Caco-2 (cell line): ENCODE measurements at regions not wholly inside any gene's neighbourhood (a gene's known extent, or its start where the extent isn't known, plus 50 kb on each side); places are given as distances from the start of the nearest gene placed in this dataset.

Experiments used
- BruUV-seq: library from RNA; stranded (reverse); fragments of 400-500 nt; replicated peaks from 2 replicates; lab custom pipeline; 2021; lab: Mats Ljungman, UMichigan
- CTCF ChIA-PET: fragments of 300-600 bp; sonication (Branson Sonifier 250); formaldehyde crosslinking; loops from one replicate; lab custom pipeline; 2022; ENCODE audit warnings: antibody characterized with exemption; lab: Charles Lee
- POLR2A ChIA-PET: fragments of 300-600 bp; sonication (Branson Sonifier 250); formaldehyde crosslinking; loops from one replicate; lab custom pipeline; 2022; ENCODE audit warnings: antibody characterized with exemption; lab: Charles Lee
- DNase-seq, 2 experiments: peaks; one replicate each; pipeline versions ENCODE4 v3.0.0 to v3.0.0-alpha.2; 2020 to 2022
- H3K27me3 ChIP-seq: replicated peaks from 2 replicates; pipeline ENCODE4 v1.6.0; 2011; ENCODE audit warnings: low read length; ENCODE audit not compliant: control insufficient read depth, insufficient read depth
- H3K36me3 ChIP-seq: 2 replicates; pipeline ENCODE4 v1.5.1; 2011; ENCODE audit warnings: low read length; ENCODE audit not compliant: control insufficient read depth, insufficient read depth
- H3K4me1 ChIP-seq: fragments of 250-450 bp; sonication (Bioruptor Pico); 2 replicates; pipeline ENCODE4 v1.5.1; 2020; ENCODE audit warnings: mild to moderate bottlenecking
- H3K4me3 ChIP-seq: 2 replicates; pipeline ENCODE4 v1.5.1; 2011; ENCODE audit warnings: low read depth, mild to moderate bottlenecking, control low read depth, low read length
- H3K9me3 ChIP-seq: fragments of 250-450 bp; sonication (Bioruptor Pico); 2 replicates; pipeline ENCODE4 v1.5.1; 2020; ENCODE audit warnings: mild to moderate bottlenecking, moderate library complexity
- H3K27ac Mint-ChIP-seq: one replicate; pipeline ENCODE4 v1.8.0; 2022; ENCODE audit warnings: mixed read lengths; ENCODE audit not compliant: unreplicated experiment
- H3K27me3 Mint-ChIP-seq: one replicate; pipeline ENCODE4 v1.8.0; 2022; ENCODE audit warnings: mixed read lengths; ENCODE audit not compliant: insufficient read depth, unreplicated experiment
- H3K36me3 Mint-ChIP-seq: one replicate; pipeline ENCODE4 v1.8.0; 2022; ENCODE audit warnings: mild to moderate bottlenecking, mixed read lengths; ENCODE audit not compliant: insufficient read depth, unreplicated experiment
- H3K4me1 Mint-ChIP-seq: one replicate; pipeline ENCODE4 v1.8.0; 2022; ENCODE audit warnings: low read depth, mixed read lengths; ENCODE audit not compliant: unreplicated experiment
- H3K4me3 Mint-ChIP-seq: one replicate; pipeline ENCODE4 v1.8.0; 2022; ENCODE audit warnings: mild to moderate bottlenecking, moderate library complexity, mixed read lengths; ENCODE audit not compliant: unreplicated experiment
- H3K9me3 Mint-ChIP-seq: one replicate; pipeline ENCODE4 v1.8.0; 2022; ENCODE audit warnings: mixed read lengths; ENCODE audit not compliant: unreplicated experiment
- intact Hi-C: fragments of 100-400 bp; cut with micrococcal nuclease; formaldehyde crosslinking; loops from one replicate; pipeline ENCODE4 v1.10.0; 2022; ENCODE audit not compliant: unreplicated experiment
- TF ChIP-seq, protein P1 (sequence below), 2 experiments: fragments of 200-600 bp in 1 of 2; IDR thresholded peaks; 1 replicate in 1 of 2; 2 replicates in 1 of 2; pipeline versions ENCODE4 v1.5.1 to v1.8.0; 2011 to 2022; ENCODE audit warnings: antibody characterized with exemption in 1 of 2, control low read depth in 1 of 2, inconsistent platforms in 1 of 2, low read depth in 1 of 2, low read length in 1 of 2, mild to moderate bottlenecking in 1 of 2, moderate library complexity in 1 of 2; ENCODE audit not compliant: insufficient read depth in 1 of 2, severe bottlenecking in 1 of 2, unreplicated experiment in 1 of 2

DNA sequence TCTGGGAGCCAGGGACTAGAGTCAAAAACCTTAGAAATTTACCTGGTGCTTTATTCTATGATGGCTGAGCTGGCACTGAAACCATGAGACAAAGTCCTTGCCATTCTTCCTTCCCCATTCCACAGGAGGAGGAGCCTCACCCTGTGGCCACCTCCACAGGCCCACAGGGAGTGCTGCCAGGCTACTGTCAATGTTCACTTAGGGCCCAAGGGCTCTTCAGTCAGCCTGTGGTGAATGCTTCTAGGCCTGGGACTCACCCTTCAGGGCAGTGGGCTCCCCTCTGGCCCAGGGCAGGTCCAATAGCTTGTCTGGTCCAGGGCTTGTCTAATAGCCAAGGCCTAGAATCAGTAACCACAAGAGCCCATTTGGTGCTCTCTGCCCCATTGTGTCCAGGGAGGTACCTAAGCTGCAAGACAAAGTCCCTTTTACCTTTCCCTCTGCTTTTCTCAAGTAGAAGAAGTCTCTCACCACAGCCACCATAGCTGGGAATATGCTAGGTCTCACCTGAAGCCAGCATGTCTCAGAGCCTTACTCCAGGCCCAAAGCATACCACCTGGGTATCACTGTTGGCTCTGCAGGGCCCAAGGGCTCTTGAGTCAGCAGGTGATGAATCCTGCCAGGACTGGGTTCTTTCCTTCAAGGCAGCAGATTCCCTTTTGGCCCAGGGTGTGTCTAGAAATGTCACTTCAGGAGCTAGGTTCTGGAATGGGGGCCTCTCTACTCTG, 61.8 kb upstream of the CHRNB4 start:
- no peaks in the 10 kb centered on the region for H3K36me3 Mint-ChIP-seq
- TF ChIP-seq, protein P1, sequence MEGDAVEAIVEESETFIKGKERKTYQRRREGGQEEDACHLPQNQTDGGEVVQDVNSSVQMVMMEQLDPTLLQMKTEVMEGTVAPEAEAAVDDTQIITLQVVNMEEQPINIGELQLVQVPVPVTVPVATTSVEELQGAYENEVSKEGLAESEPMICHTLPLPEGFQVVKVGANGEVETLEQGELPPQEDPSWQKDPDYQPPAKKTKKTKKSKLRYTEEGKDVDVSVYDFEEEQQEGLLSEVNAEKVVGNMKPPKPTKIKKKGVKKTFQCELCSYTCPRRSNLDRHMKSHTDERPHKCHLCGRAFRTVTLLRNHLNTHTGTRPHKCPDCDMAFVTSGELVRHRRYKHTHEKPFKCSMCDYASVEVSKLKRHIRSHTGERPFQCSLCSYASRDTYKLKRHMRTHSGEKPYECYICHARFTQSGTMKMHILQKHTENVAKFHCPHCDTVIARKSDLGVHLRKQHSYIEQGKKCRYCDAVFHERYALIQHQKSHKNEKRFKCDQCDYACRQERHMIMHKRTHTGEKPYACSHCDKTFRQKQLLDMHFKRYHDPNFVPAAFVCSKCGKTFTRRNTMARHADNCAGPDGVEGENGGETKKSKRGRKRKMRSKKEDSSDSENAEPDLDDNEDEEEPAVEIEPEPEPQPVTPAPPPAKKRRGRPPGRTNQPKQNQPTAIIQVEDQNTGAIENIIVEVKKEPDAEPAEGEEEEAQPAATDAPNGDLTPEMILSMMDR (IDR thresholded peaks at IDR 0.05; ENCODE audit: insufficient read depth in 1 of 2, low read depth in 1 of 2, low read length in 1 of 2, severe bottlenecking in 1 of 2, unreplicated experiment in 1 of 2), result no peak

DNA sequence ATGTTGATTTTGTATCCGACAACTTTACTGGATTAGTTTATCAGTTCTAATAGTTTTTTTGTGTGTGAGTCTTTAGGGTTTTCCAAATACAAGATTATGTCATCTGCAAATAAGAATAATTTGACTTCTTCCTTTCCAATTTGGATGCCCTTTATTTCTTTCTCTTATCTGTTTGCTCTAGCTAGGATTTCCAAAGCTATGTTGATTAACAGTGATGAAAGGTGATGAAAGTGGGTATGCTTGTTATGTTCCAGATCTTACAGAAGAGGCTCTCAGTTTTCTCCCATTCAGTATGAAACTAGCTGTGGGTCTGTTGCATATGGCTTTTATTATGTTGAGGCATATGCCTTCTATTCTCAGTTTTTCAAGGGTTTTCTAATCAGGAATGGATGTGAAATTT, 56.4 kb upstream of the CHRNB4 start:
- Histone ChIP-seq H3K36me3 (no peaks in the 10 kb centered on the region), H3K4me1 (no peaks in the 10 kb centered on the region), H3K4me3 (no peak overlapping the region), H3K9me3 (no peaks in the 10 kb centered on the region), H3K27me3 (no peaks in the 10 kb centered on the region)
- TF ChIP-seq, protein P1 (IDR thresholded peaks at IDR 0.05; ENCODE audit: insufficient read depth in 1 of 2, low read depth in 1 of 2, low read length in 1 of 2, severe bottlenecking in 1 of 2, unreplicated experiment in 1 of 2), result no peak
- no peaks in the 10 kb centered on the region for H3K36me3 Mint-ChIP-seq
- peaks cover 12% of the 10 kb centered on the region for H3K27me3 Mint-ChIP-seq
- intact Hi-C loops, result no loop called here
- no peaks in the 10 kb centered on the region for H3K9me3 Mint-ChIP-seq
- no peak for DNase-seq
- ChIA-PET POLR2A (no interaction called here), CTCF (no interaction called here)
- H3K27ac Mint-ChIP-seq, result no peak overlapping the region
- H3K4me3 Mint-ChIP-seq, result no peak overlapping the region
- no peaks in the 10 kb centered on the region for H3K4me1 Mint-ChIP-seq
- BruUV-seq, result no TSS peak

More for the DNA sequence above, 61.8 kb upstream of the CHRNB4 start:
- no peaks in the 10 kb centered on the region for H3K27me3 ChIP-seq
- no peaks in the 10 kb centered on the region for H3K9me3 ChIP-seq
- Mint-ChIP-seq H3K4me1 (no peaks in the 10 kb centered on the region), H3K27ac (no peak overlapping the region), H3K9me3 (no peaks in the 10 kb centered on the region), H3K4me3 (no peak overlapping the region), H3K27me3 (peaks cover 21% of the 10 kb centered on the region)
- no peaks in the 10 kb centered on the region for H3K36me3 ChIP-seq
- DNase-seq, result no peak
- ChIA-PET POLR2A (no interaction called here), CTCF (no interaction called here)
- H3K4me1 ChIP-seq, result no peaks in the 10 kb centered on the region
- intact Hi-C loops, result no loop called here
- BruUV-seq, result no TSS peak
- no peak overlapping the region for H3K4me3 ChIP-seq

DNA sequence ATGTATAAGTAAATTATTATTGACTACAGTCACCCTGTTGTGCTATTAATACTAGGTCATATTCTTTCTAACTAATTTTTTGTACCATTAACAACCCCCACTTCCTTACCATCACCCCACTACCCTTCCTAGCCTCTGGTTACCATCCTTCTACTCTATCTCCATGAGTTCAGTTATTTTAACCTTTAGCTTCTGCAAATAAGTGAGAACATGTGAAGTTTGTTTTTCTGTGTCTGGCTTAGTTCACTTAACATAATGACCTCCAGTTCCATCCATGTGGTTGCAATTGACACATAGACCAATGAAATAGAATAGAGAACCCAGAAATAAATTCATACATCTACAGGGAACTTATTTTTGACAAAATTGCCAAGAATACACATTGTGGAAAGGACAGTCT, 55.4 kb upstream of the CHRNB4 start:
- ChIA-PET CTCF (no interaction called here), POLR2A (no interaction called here)
- DNase-seq, result no peak
- intact Hi-C loops, result no loop called here
- H3K36me3 ChIP-seq, result no peaks in the 10 kb centered on the region
- H3K4me1 ChIP-seq, result no peaks in the 10 kb centered on the region
- Mint-ChIP-seq H3K9me3 (no peaks in the 10 kb centered on the region), H3K27me3 (peaks cover 9% of the 10 kb centered on the region), H3K27ac (no peak overlapping the region), H3K36me3 (no peaks in the 10 kb centered on the region), H3K4me1 (no peaks in the 10 kb centered on the region), H3K4me3 (no peak overlapping the region)
- H3K9me3 ChIP-seq, result no peaks in the 10 kb centered on the region
- no TSS peak for BruUV-seq
- H3K4me3 ChIP-seq, result no peak overlapping the region
- no peaks in the 10 kb centered on the region for H3K27me3 ChIP-seq
- TF ChIP-seq, protein P1 (IDR thresholded peaks at IDR 0.05; ENCODE audit: insufficient read depth in 1 of 2, low read depth in 1 of 2, low read length in 1 of 2, severe bottlenecking in 1 of 2, unreplicated experiment in 1 of 2), result no peak
